Vagina (tissue), 2 donors: ENCODE measurements at regions not wholly inside any gene's neighbourhood (a gene's known extent, or its start where the extent isn't known, plus 50 kb on each side); places are given as distances from the start of the nearest gene placed in this dataset.
A peak's percentile ranks its signal among the peaks of the same experiment; 100 is the strongest.
"Not testable (repeated sequence)": the region's sequence is repeated elsewhere in the genome, so short reads cannot be mapped to it uniquely, and the experiment has no call there.

Source experiments
- DNase-seq, 2 donors: peaks; one replicate each; pipeline ENCODE4 v3.0.0-alpha.2; 2017; ENCODE audit errors: extremely low spot score in 2 of 2
- H3K27ac ChIP-seq: fragments of 200-600 bp; sonication (generic); one replicate; pipeline ENCODE4 v1.5.1; 2019
- H3K27me3 ChIP-seq: fragments of 200-600 bp; sonication (generic); one replicate; pipeline ENCODE4 v1.5.1; 2019
- H3K36me3 ChIP-seq, 2 donors: fragments of 200-600 bp; sonication (generic); one replicate each; pipeline ENCODE4 v1.5.1; 2017 to 2019
- H3K4me1 ChIP-seq: fragments of 200-600 bp; sonication (generic); one replicate; pipeline ENCODE4 v1.5.1; 2019
- H3K4me3 ChIP-seq, 2 donors: fragments of 200-600 bp; sonication (generic); 1 replicate in 1 of 2; 2 replicates in 1 of 2; pipeline ENCODE4 v1.5.1; 2016 to 2019
- H3K9me3 ChIP-seq: fragments of 200-600 bp; sonication (generic); one replicate; pipeline ENCODE4 v1.5.1; 2019
- CTCF ChIP-seq, 3 experiments: fragments of 450-650 bp in 2 of 3; fragments of 200-600 bp in 1 of 3; sonication (generic) in 1 of 3; IDR thresholded peaks; one replicate each; pipeline ENCODE4 v1.5.1; 2017 to 2019; ENCODE audit warnings: antibody characterized with exemption in 3 of 3, mild to moderate bottlenecking in 2 of 3, moderate library complexity in 2 of 3
- POLR2A ChIP-seq, 2 donors: fragments of 450-650 bp; IDR thresholded peaks; one replicate each; pipeline ENCODE4 v1.6.1; 2017; ENCODE audit warnings: antibody characterized with exemption in 2 of 2, mild to moderate bottlenecking in 2 of 2, moderate library complexity in 2 of 2
- POLR2AphosphoS5 ChIP-seq, 2 donors: sonication (generic); formaldehyde crosslinking; IDR thresholded peaks; one replicate each; pipeline ENCODE4 v1.9.0; 2017; ENCODE audit warnings: antibody characterized with exemption in 2 of 2, mild to moderate bottlenecking in 2 of 2, low read depth in 1 of 2; ENCODE audit not compliant: insufficient read depth in 1 of 2
- intact Hi-C: fragments of 100-400 bp; cut with DNase I; formaldehyde crosslinking; loops from one replicate; pipeline ENCODE4 v1.15.1; 2023

- Histone ChIP-seq H3K27ac (no peak overlapping the region), H3K27me3 (no peaks in the 10 kb centered on the region), H3K9me3 (no peaks in the 10 kb centered on the region), H3K36me3 (no peaks in the 10 kb centered on the region), H3K4me3 (no peak overlapping the region), H3K4me1 (no peaks in the 10 kb centered on the region)
- intact Hi-C loops = loop anchor here (5.0 kb wide), 1 partner anchor 191 kb away; the partner anchor contains the start of gene MGAT5B
- TF ChIP-seq POLR2A (IDR thresholded peaks at IDR 0.05) (no peak), CTCF (IDR thresholded peaks at IDR 0.05) (no peak), POLR2AphosphoS5 (IDR thresholded peaks at IDR 0.05; ENCODE audit: insufficient read depth in 1 of 2, low read depth in 1 of 2) (no peak)
- DNase-seq = no peak
These were observed 82.8 kb upstream of the SEC14L1 start for GRCh38 chr17:77058016-77058415.

GRCh38 chr17:77061669-77062068 lies 79.1 kb upstream of the SEC14L1 start:
- no peaks in the 10 kb centered on the region for H3K36me3 ChIP-seq
- H3K27ac ChIP-seq = no peak overlapping the region
- TF ChIP-seq POLR2AphosphoS5 (IDR thresholded peaks at IDR 0.05; ENCODE audit: insufficient read depth in 1 of 2, low read depth in 1 of 2) = no peak
- no peak for TF ChIP-seq CTCF (IDR thresholded peaks at IDR 0.05)
- no peak for TF ChIP-seq POLR2A (IDR thresholded peaks at IDR 0.05)
- H3K4me3 ChIP-seq = no peak overlapping the region
- DNase-seq = no peak
- no peaks in the 10 kb centered on the region for H3K27me3 ChIP-seq
- intact Hi-C loops = no loop called here
- no peaks in the 10 kb centered on the region for H3K4me1 ChIP-seq
- H3K9me3 ChIP-seq = no peaks in the 10 kb centered on the region

GRCh38 chr17:77064598-77064997 lies 76.2 kb upstream of the SEC14L1 start:
- Histone ChIP-seq H3K27me3 (no peaks in the 10 kb centered on the region), H3K36me3 (no peaks in the 10 kb centered on the region), H3K9me3 (no peaks in the 10 kb centered on the region), H3K4me3 (no peak overlapping the region), H3K27ac (no peak overlapping the region), H3K4me1 (no peaks in the 10 kb centered on the region)
- no peak for TF ChIP-seq CTCF (IDR thresholded peaks at IDR 0.05)
- TF ChIP-seq POLR2AphosphoS5 (IDR thresholded peaks at IDR 0.05; ENCODE audit: insufficient read depth in 1 of 2, low read depth in 1 of 2) = no peak
- TF ChIP-seq POLR2A (IDR thresholded peaks at IDR 0.05) = no peak
- no peak for DNase-seq
- intact Hi-C loops = no loop called here

- Histone ChIP-seq H3K9me3 (no peaks in the 10 kb centered on the region), H3K4me1 (no peaks in the 10 kb centered on the region), H3K36me3 (no peaks in the 10 kb centered on the region), H3K4me3 (no peak overlapping the region), H3K27ac (no peak overlapping the region), H3K27me3 (no peaks in the 10 kb centered on the region)
- no peak for TF ChIP-seq POLR2A (IDR thresholded peaks at IDR 0.05)
- TF ChIP-seq CTCF (IDR thresholded peaks at IDR 0.05) = no peak
- no peak for TF ChIP-seq POLR2AphosphoS5 (IDR thresholded peaks at IDR 0.05; ENCODE audit: insufficient read depth in 1 of 2, low read depth in 1 of 2)
- intact Hi-C loops = no loop called here
- DNase-seq = no peak
These were observed 74.6 kb upstream of the SEC14L1 start for GRCh38 chr17:77066165-77066564.

GRCh38 chr17:77066726-77067409 lies 73.9 kb upstream of the SEC14L1 start:
- intact Hi-C loops, H3K4me1 ChIP-seq, H3K36me3 ChIP-seq, DNase-seq, H3K9me3 ChIP-seq, H3K27ac ChIP-seq, H3K27me3 ChIP-seq, H3K4me3 ChIP-seq: not testable (repeated sequence)
- peak in 2 of 3 experiments; percentile 47 to 77 for TF ChIP-seq CTCF (IDR thresholded peaks at IDR 0.05)
